ENCODE measurements at regions not wholly inside any gene's neighbourhood (a gene's known extent, or its start where the extent isn't known, plus 50 kb on each side); places are given as distances from the start of the nearest gene placed in this dataset.
"Not testable (repeated sequence)": the region's sequence is repeated elsewhere in the genome, so short reads cannot be mapped to it uniquely, and the experiment has no call there.

DNA sequence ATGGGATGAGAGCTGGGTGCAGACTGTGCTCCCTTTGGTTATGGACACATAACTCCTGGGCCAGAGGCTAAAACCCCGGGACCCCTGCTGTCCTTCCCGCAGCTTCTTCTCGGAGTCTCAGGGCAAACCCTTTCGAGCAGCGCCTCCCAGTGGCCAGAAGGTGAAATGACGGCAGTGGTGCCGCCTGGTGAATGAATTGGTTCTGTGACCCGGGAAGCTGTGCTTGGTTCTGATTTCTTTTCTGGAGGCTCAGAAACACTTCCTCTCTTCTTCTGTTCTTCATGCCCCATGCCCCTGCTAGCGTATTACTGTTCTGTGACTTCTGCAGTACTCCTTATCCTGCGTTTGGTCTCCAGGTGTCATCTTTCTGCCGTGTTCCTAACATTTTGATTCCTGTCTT lies 104.7 kb upstream of the CCZ1B start:
- not testable (repeated sequence) for H3K27me3 ChIP-seq (ENCODE audit: insufficient read depth, low read length); H3K9me3 ChIP-seq (ENCODE audit: low read depth, low read length); H3K27ac ChIP-seq (ENCODE audit: low read depth, low read length); H3K4me3 ChIP-seq (ENCODE audit: insufficient read depth, low read length); H4K20me1 ChIP-seq (ENCODE audit: insufficient read depth, low read length); H3K79me2 ChIP-seq (ENCODE audit: insufficient read depth, low read length); H2AFZ ChIP-seq (ENCODE audit: low read length); H3K36me3 ChIP-seq (ENCODE audit: insufficient read depth, low read length); DNase-seq (ENCODE audit: insufficient read length, low spot score, missing footprints)
- peaks cover 14% of the 10 kb centered on the region for H3K4me1 ChIP-seq (ENCODE audit: insufficient read depth, low read length)
- H3K4me2 ChIP-seq (ENCODE audit: insufficient read depth, low read length): peak overlapping the region; percentile 28
- peak; percentile 23 for TF ChIP-seq CTCF (IDR thresholded peaks at IDR 0.05; ENCODE audit: extremely low read depth, low read depth, low read length)

DNA sequence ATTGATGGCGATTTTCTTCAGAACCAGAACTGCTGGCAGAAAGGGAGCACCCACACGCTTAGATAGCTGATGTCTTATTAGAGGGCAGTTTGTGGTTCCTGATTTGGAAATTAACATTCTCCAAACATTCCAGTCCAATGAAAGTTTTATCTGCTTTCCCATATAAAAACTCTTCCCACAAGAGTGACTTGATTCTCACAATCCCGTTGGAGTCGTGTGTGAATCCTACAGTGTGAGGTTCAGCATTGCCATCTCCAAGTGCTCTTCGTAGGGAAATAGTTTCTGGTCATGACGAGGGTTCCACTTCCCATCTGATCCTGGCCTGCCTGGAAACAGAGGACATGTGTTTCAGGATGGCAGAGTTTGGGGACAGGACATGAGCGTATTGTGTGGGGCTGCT lies 105.4 kb upstream of the CCZ1B start:
- not testable (repeated sequence) for H3K4me3 ChIP-seq (ENCODE audit: insufficient read depth, low read length); H3K9me3 ChIP-seq (ENCODE audit: low read depth, low read length); H4K20me1 ChIP-seq (ENCODE audit: insufficient read depth, low read length); H3K36me3 ChIP-seq (ENCODE audit: insufficient read depth, low read length); H3K79me2 ChIP-seq (ENCODE audit: insufficient read depth, low read length); H2AFZ ChIP-seq (ENCODE audit: low read length); H3K27ac ChIP-seq (ENCODE audit: low read depth, low read length); DNase-seq (ENCODE audit: insufficient read length, low spot score, missing footprints); H3K27me3 ChIP-seq (ENCODE audit: insufficient read depth, low read length); H3K4me2 ChIP-seq (ENCODE audit: insufficient read depth, low read length)
- peaks cover 14% of the 10 kb centered on the region for H3K4me1 ChIP-seq (ENCODE audit: insufficient read depth, low read length)

GRCh38 chr7:6933954-6934632 lies 108.0 kb upstream of the CCZ1B start:
- not testable (repeated sequence) for H3K4me3 ChIP-seq (ENCODE audit: insufficient read depth, low read length); H3K27ac ChIP-seq (ENCODE audit: low read depth, low read length); H4K20me1 ChIP-seq (ENCODE audit: insufficient read depth, low read length); H2AFZ ChIP-seq (ENCODE audit: low read length); DNase-seq (ENCODE audit: insufficient read length, low spot score, missing footprints); H3K79me2 ChIP-seq (ENCODE audit: insufficient read depth, low read length); H3K4me1 ChIP-seq (ENCODE audit: insufficient read depth, low read length); H3K27me3 ChIP-seq (ENCODE audit: insufficient read depth, low read length); H3K9me3 ChIP-seq (ENCODE audit: low read depth, low read length); H3K4me2 ChIP-seq (ENCODE audit: insufficient read depth, low read length); H3K36me3 ChIP-seq (ENCODE audit: insufficient read depth, low read length)

DNA sequence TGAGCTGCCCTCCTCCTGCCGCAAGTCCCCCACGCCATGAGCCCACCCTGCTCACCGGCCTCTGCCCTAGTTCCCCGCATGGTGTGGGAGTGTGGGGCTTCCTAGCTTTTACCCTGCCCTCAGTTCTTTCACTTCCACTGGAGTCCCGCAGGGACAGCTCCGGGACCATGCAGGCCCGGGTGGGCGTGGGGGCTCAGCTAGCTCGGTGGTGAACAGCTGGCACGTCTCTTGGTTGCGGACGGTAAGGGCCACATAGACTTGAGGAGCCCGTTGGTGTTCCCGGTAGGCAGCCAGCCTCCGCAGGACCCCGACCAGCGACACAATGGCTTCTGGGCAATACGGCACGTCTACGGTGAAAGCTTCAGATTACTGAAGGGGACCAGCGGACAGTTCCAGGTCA lies 108.9 kb upstream of the CCZ1B start:
- H4K20me1 ChIP-seq (ENCODE audit: insufficient read depth, low read length): no peaks in the 10 kb centered on the region
- peaks cover 6% of the 10 kb centered on the region for H3K4me1 ChIP-seq (ENCODE audit: insufficient read depth, low read length)
- no peaks in the 10 kb centered on the region for H3K79me2 ChIP-seq (ENCODE audit: insufficient read depth, low read length)
- no peak overlapping the region for H3K4me3 ChIP-seq (ENCODE audit: insufficient read depth, low read length)
- no peaks in the 10 kb centered on the region for H3K9me3 ChIP-seq (ENCODE audit: low read depth, low read length)
- H3K36me3 ChIP-seq (ENCODE audit: insufficient read depth, low read length): no peaks in the 10 kb centered on the region
- no peak overlapping the region for H2AFZ ChIP-seq (ENCODE audit: low read length)
- no peak for DNase-seq (ENCODE audit: insufficient read length, low spot score, missing footprints)
- no peak overlapping the region for H3K27ac ChIP-seq (ENCODE audit: low read depth, low read length)
- no peaks in the 10 kb centered on the region for H3K27me3 ChIP-seq (ENCODE audit: insufficient read depth, low read length)
- no peak overlapping the region for H3K4me2 ChIP-seq (ENCODE audit: insufficient read depth, low read length)
- TF ChIP-seq CTCF (IDR thresholded peaks at IDR 0.05; ENCODE audit: extremely low read depth, low read depth, low read length): no peak

GRCh38 chr7:6936626-6937025 lies 110.6 kb upstream of the CCZ1B start:
- H4K20me1 ChIP-seq (ENCODE audit: insufficient read depth, low read length); H3K4me3 ChIP-seq (ENCODE audit: insufficient read depth, low read length); H2AFZ ChIP-seq (ENCODE audit: low read length); H3K4me1 ChIP-seq (ENCODE audit: insufficient read depth, low read length); H3K36me3 ChIP-seq (ENCODE audit: insufficient read depth, low read length); H3K9me3 ChIP-seq (ENCODE audit: low read depth, low read length); H3K4me2 ChIP-seq (ENCODE audit: insufficient read depth, low read length); DNase-seq (ENCODE audit: insufficient read length, low spot score, missing footprints); H3K79me2 ChIP-seq (ENCODE audit: insufficient read depth, low read length); H3K27me3 ChIP-seq (ENCODE audit: insufficient read depth, low read length); H3K27ac ChIP-seq (ENCODE audit: low read depth, low read length): not testable (repeated sequence)

GRCh38 chr7:6937746-6938145 lies 111.7 kb upstream of the CCZ1B start:
- not testable (repeated sequence) for H3K79me2 ChIP-seq (ENCODE audit: insufficient read depth, low read length); H3K36me3 ChIP-seq (ENCODE audit: insufficient read depth, low read length); H3K9me3 ChIP-seq (ENCODE audit: low read depth, low read length); DNase-seq (ENCODE audit: insufficient read length, low spot score, missing footprints); H3K4me1 ChIP-seq (ENCODE audit: insufficient read depth, low read length); H3K4me2 ChIP-seq (ENCODE audit: insufficient read depth, low read length); H3K4me3 ChIP-seq (ENCODE audit: insufficient read depth, low read length); H3K27me3 ChIP-seq (ENCODE audit: insufficient read depth, low read length); H4K20me1 ChIP-seq (ENCODE audit: insufficient read depth, low read length); H2AFZ ChIP-seq (ENCODE audit: low read length); H3K27ac ChIP-seq (ENCODE audit: low read depth, low read length)
